ENCODE measurements at regions not wholly inside any gene's neighbourhood (a gene's known extent, or its start where the extent isn't known, plus 50 kb on each side); places are given as distances from the start of the nearest gene placed in this dataset.

DNA sequence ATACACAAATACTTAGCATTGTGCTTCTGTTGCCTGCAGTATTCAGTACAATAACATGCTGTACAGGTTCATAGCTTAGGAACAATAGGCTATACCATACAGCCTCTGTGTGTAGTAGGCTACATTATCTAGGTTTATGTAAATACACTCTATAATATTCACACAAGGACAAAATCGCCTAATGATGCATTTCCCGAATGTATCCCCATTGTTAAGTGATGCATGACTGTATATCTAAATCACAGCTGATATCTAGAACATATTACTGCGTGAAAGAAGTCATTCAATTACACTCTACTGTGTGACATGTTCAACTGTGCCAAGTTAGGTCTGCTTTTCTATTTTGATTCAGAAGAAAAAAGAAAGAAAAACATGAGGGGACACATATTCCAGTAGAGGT, 633.5 kb downstream of the RFPL4B start:
- TF ChIP-seq, protein P1, sequence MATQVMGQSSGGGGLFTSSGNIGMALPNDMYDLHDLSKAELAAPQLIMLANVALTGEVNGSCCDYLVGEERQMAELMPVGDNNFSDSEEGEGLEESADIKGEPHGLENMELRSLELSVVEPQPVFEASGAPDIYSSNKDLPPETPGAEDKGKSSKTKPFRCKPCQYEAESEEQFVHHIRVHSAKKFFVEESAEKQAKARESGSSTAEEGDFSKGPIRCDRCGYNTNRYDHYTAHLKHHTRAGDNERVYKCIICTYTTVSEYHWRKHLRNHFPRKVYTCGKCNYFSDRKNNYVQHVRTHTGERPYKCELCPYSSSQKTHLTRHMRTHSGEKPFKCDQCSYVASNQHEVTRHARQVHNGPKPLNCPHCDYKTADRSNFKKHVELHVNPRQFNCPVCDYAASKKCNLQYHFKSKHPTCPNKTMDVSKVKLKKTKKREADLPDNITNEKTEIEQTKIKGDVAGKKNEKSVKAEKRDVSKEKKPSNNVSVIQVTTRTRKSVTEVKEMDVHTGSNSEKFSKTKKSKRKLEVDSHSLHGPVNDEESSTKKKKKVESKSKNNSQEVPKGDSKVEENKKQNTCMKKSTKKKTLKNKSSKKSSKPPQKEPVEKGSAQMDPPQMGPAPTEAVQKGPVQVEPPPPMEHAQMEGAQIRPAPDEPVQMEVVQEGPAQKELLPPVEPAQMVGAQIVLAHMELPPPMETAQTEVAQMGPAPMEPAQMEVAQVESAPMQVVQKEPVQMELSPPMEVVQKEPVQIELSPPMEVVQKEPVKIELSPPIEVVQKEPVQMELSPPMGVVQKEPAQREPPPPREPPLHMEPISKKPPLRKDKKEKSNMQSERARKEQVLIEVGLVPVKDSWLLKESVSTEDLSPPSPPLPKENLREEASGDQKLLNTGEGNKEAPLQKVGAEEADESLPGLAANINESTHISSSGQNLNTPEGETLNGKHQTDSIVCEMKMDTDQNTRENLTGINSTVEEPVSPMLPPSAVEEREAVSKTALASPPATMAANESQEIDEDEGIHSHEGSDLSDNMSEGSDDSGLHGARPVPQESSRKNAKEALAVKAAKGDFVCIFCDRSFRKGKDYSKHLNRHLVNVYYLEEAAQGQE (IDR thresholded peaks at IDR 0.05; ENCODE audit: insufficient read depth in 1 of 2, low read depth in 2 of 2, low read length in 2 of 2), result no peak
- no peak for TF ChIP-seq POLR2AphosphoS5 (IDR thresholded peaks at IDR 0.05; ENCODE audit: low read depth, low read length)
- TF ChIP-seq TAF1 (IDR thresholded peaks at IDR 0.05; ENCODE audit: borderline replicate concordance, insufficient read depth, low read length), result no peak
- TF ChIP-seq FOXP2 (optimal IDR thresholded peaks at IDR 0.05; ENCODE audit: borderline replicate concordance, extremely low read depth, extremely low read length, insufficient read depth), result no peak
